H1 (cell line): ENCODE measurements at regions not wholly inside any gene's neighbourhood (a gene's known extent, or its start where the extent isn't known, plus 50 kb on each side); places are given as distances from the start of the nearest gene placed in this dataset.

ENCODE experiments used
- CTCF ChIA-PET: fragments of 300-600 bp; sonication (Branson Sonifier 250); formaldehyde crosslinking; loops from one replicate; lab custom pipeline; 2021; ENCODE audit not compliant: partially characterized antibody; lab: Charles Lee
- POLR2A ChIA-PET: fragments of 300-600 bp; sonication (Branson Sonifier 250); formaldehyde crosslinking; loops from one replicate; lab custom pipeline; 2021; ENCODE audit warnings: inconsistent platforms; ENCODE audit not compliant: partially characterized antibody; lab: Charles Lee
- DNase-seq, 2 experiments: peaks; one replicate each; pipeline versions ENCODE4 v3.0.0 to v3.0.0-alpha.2; 2010 to 2022; ENCODE audit warnings: low spot score in 2 of 2, low read depth in 1 of 2, mixed read lengths in 1 of 2
- FAIRE-seq: peaks from 2 replicates; lab custom pipeline; 2011; peaks lifted over from hg19 to GRCh38; lab: Jason Lieb, UNC
- H2AFZ ChIP-seq: 2 replicates; pipeline ENCODE4 v1.8.1; 2012; ENCODE audit warnings: low read length, inconsistent platforms
- H2AK5ac ChIP-seq: 2 replicates; pipeline ENCODE4 v1.6.1; 2013; ENCODE audit warnings: low read depth, low read length
- H2BK120ac ChIP-seq: replicated peaks from 2 replicates; pipeline ENCODE3; 2013; ENCODE audit warnings: low read depth, low read length, inconsistent platforms
- H2BK12ac ChIP-seq: 2 replicates; pipeline ENCODE4 v1.6.1; 2013; ENCODE audit warnings: low read depth, low read length
- H2BK15ac ChIP-seq: 2 replicates; pipeline ENCODE4 v1.6.1; 2013; ENCODE audit warnings: low read length
- H2BK20ac ChIP-seq: 2 replicates; pipeline ENCODE4 v1.6.1; 2013; ENCODE audit warnings: low read length
- H2BK5ac ChIP-seq: 2 replicates; pipeline ENCODE4 v1.6.1; 2013; ENCODE audit warnings: low read depth, low read length
- H3K14ac ChIP-seq: 2 replicates; pipeline ENCODE4 v1.6.1; 2013; ENCODE audit warnings: inconsistent platforms; ENCODE audit not compliant: insufficient read length
- H3K18ac ChIP-seq: 2 replicates; pipeline ENCODE4 v1.6.1; 2013; ENCODE audit warnings: low read length; ENCODE audit errors: extremely low read depth
- H3K23ac ChIP-seq: 2 replicates; pipeline ENCODE4 v1.6.1; 2013; ENCODE audit warnings: inconsistent platforms; ENCODE audit not compliant: insufficient read length
- H3K23me2 ChIP-seq: 2 replicates; pipeline ENCODE4 v1.6.1; 2013; ENCODE audit warnings: low read depth, low read length
- H3K27ac ChIP-seq: 2 replicates; pipeline ENCODE4 v1.6.1; 2011; ENCODE audit warnings: low read depth, low read length, inconsistent platforms
- H3K27me3 ChIP-seq, 4 experiments: replicated peaks in 1 of 4; 1 replicate in 1 of 4; 2 replicates in 3 of 4; pipeline versions ENCODE4 v1.6.1 to v1.8.1; 2011 to 2013; ENCODE audit warnings: low read length in 3 of 4, mild to moderate bottlenecking in 3 of 4, inconsistent platforms in 2 of 4, mixed read lengths in 2 of 4, moderate library complexity in 1 of 4; ENCODE audit not compliant: control insufficient read depth in 3 of 4, insufficient read depth in 3 of 4; ENCODE audit errors: extremely low read depth in 1 of 4
- H3K36me3 ChIP-seq, 4 experiments: 2 replicates each; pipeline versions ENCODE4 v1.6.1 to v1.8.1; 2011 to 2013; ENCODE audit warnings: mild to moderate bottlenecking in 4 of 4, low read length in 3 of 4, moderate library complexity in 2 of 4, control low read depth in 1 of 4, inconsistent platforms in 1 of 4; ENCODE audit not compliant: insufficient read depth in 4 of 4, control insufficient read depth in 2 of 4
- H3K4ac ChIP-seq: replicated peaks from 2 replicates; pipeline ENCODE3; 2013; ENCODE audit warnings: low read length, low read depth, mixed read lengths, inconsistent platforms; ENCODE audit not compliant: insufficient read length
- H3K4me1 ChIP-seq, 4 experiments: replicated peaks in 1 of 4; 1 replicate in 1 of 4; 2 replicates in 3 of 4; pipeline versions ENCODE4 v1.6.1 to v1.8.1; 2011 to 2013; ENCODE audit warnings: low read length in 3 of 4, inconsistent platforms in 2 of 4, mixed read lengths in 1 of 4; ENCODE audit not compliant: insufficient read depth in 4 of 4, control insufficient read depth in 3 of 4
- H3K4me2 ChIP-seq, 2 experiments: 2 replicates each; pipeline versions ENCODE4 v1.6.1 to v1.8.1; 2011 to 2013; ENCODE audit warnings: low read depth in 2 of 2, low read length in 2 of 2, control low read depth in 1 of 2, inconsistent platforms in 1 of 2, mild to moderate bottlenecking in 1 of 2; ENCODE audit not compliant: insufficient read depth in 1 of 2
- H3K4me3 ChIP-seq, 4 experiments: fragments of 200-600, 300-600 bp in 1 of 4; sonication (generic), shearing (Covaris generic), sonication (Bioruptor Twin) in 1 of 4; 2 replicates each; pipeline versions ENCODE4 v1.5.1 to v1.8.1; 2011 to 2016; ENCODE audit warnings: low read length in 4 of 4, low read depth in 3 of 4, control low read depth in 2 of 4, inconsistent platforms in 2 of 4, mild to moderate bottlenecking in 2 of 4, mixed read lengths in 1 of 4, moderate library complexity in 1 of 4; ENCODE audit not compliant: insufficient read depth in 2 of 4; ENCODE audit errors: extremely low read depth in 1 of 4
- H3K56ac ChIP-seq: replicated peaks from 2 replicates; pipeline ENCODE3; 2013; ENCODE audit warnings: low read depth, mild to moderate bottlenecking, mixed read lengths, low read length, inconsistent platforms; ENCODE audit not compliant: insufficient read length
- H3K79me1 ChIP-seq: 2 replicates; pipeline ENCODE4 v1.6.1; 2013; ENCODE audit warnings: low read depth, low read length, control low read depth
- H3K79me2 ChIP-seq, 2 experiments: 2 replicates each; pipeline versions ENCODE4 v1.6.1 to v1.8.1; 2012 to 2013; ENCODE audit warnings: low read length in 2 of 2, mild to moderate bottlenecking in 2 of 2, inconsistent platforms in 1 of 2; ENCODE audit not compliant: insufficient read depth in 2 of 2, control insufficient read depth in 1 of 2
- H3K9ac ChIP-seq, 4 experiments: replicated peaks in 1 of 4; 1 replicate in 1 of 4; 2 replicates in 3 of 4; pipeline versions ENCODE4 v1.6.1 to v1.8.1; 2011 to 2013; ENCODE audit warnings: low read depth in 3 of 4, low read length in 3 of 4, control low read depth in 2 of 4, mild to moderate bottlenecking in 2 of 4, moderate library complexity in 2 of 4, inconsistent platforms in 1 of 4; ENCODE audit errors: extremely low read depth in 1 of 4
- H3K9me3 ChIP-seq, 2 experiments: 2 replicates each; pipeline versions ENCODE4 v1.6.1 to v1.8.1; 2012 to 2013; ENCODE audit warnings: mild to moderate bottlenecking in 2 of 2, moderate library complexity in 2 of 2, control low read depth in 1 of 2, inconsistent platforms in 1 of 2, low read depth in 1 of 2, low read length in 1 of 2, mixed read lengths in 1 of 2; ENCODE audit not compliant: insufficient read depth in 2 of 2
- H4K20me1 ChIP-seq, 2 experiments: replicated peaks in 1 of 2; 2 replicates each; pipeline versions ENCODE3 to v1.8.1; 2011 to 2013; ENCODE audit warnings: inconsistent platforms in 2 of 2, low read length in 2 of 2, mild to moderate bottlenecking in 1 of 2; ENCODE audit not compliant: insufficient read depth in 2 of 2, control insufficient read depth in 1 of 2
- H4K5ac ChIP-seq: 2 replicates; pipeline ENCODE4 v1.6.1; 2013; ENCODE audit warnings: low read length, low read depth, mixed read lengths, inconsistent platforms; ENCODE audit not compliant: insufficient read length
- H4K8ac ChIP-seq: 2 replicates; pipeline ENCODE4 v1.8.0; 2013; ENCODE audit warnings: mild to moderate bottlenecking, moderate library complexity, low read length, inconsistent platforms; ENCODE audit not compliant: insufficient read depth; ENCODE audit errors: extremely low read depth
- H4K91ac ChIP-seq: replicated peaks from 2 replicates; pipeline ENCODE3; 2013; ENCODE audit warnings: low read length, mixed read lengths, inconsistent platforms; ENCODE audit not compliant: insufficient read length
- BACH1 ChIP-seq: IDR thresholded peaks from 2 replicates; pipeline ENCODE4 v1.6.1; 2012; ENCODE audit warnings: low read length, improper control_type of control experiment
- BRCA1 ChIP-seq: IDR thresholded peaks from 2 replicates; pipeline ENCODE4 v1.6.1; 2012; ENCODE audit warnings: low read depth, low read length, improper control_type of control experiment
- CBX8 ChIP-seq: fragments of 300-800, 300-1000 bp; sonication (generic); IDR thresholded peaks from 2 replicates; pipeline ENCODE4 v1.7.1; 2016; ENCODE audit warnings: low read depth, low read length, borderline replicate concordance
- CTBP2 ChIP-seq: IDR thresholded peaks from 2 replicates; pipeline ENCODE4 v1.7.0; 2011; ENCODE audit warnings: borderline replicate concordance, mild to moderate bottlenecking, moderate library complexity, mixed read lengths, low read length; ENCODE audit not compliant: insufficient read depth, insufficient read length
- HDAC2 ChIP-seq, 2 experiments: fragments of 300-600 bp in 1 of 2; sonication (generic) in 1 of 2; IDR thresholded peaks; 2 replicates each; pipeline ENCODE4 v1.6.1; 2011 to 2012; ENCODE audit warnings: low read depth in 2 of 2, low read length in 2 of 2, mild to moderate bottlenecking in 2 of 2, moderate library complexity in 2 of 2, borderline replicate concordance in 1 of 2, inconsistent platforms in 1 of 2
- JUN ChIP-seq: IDR thresholded peaks from 2 replicates; pipeline ENCODE4 v1.6.1; 2011; ENCODE audit warnings: low read depth, mild to moderate bottlenecking, improper control_type of control experiment, low read length
- JUND ChIP-seq: IDR thresholded peaks from 2 replicates; pipeline ENCODE4 v1.6.1; 2011; ENCODE audit warnings: mild to moderate bottlenecking, improper control_type of control experiment, low read length
- KDM4A ChIP-seq: IDR thresholded peaks from one replicate; pipeline ENCODE4 v1.7.1; 2012; ENCODE audit warnings: low read depth, mild to moderate bottlenecking, moderate library complexity, low read length, inconsistent platforms; ENCODE audit not compliant: severe bottlenecking
- MAFK ChIP-seq: IDR thresholded peaks from 2 replicates; pipeline ENCODE4 v1.6.1; 2012; ENCODE audit warnings: low read depth, mild to moderate bottlenecking, improper control_type of control experiment, low read length
- PHF8 ChIP-seq: fragments of 200-600 bp; sonication (generic); conservative IDR thresholded peaks from 2 replicates; pipeline ENCODE4 v1.7.1; 2012; ENCODE audit warnings: low read depth, mild to moderate bottlenecking, inconsistent platforms, low read length, moderate library complexity
- RNF2 ChIP-seq: fragments of 200-900, 300-1000 bp; sonication (generic); IDR thresholded peaks from 2 replicates; pipeline ENCODE4 v1.7.1; 2016; ENCODE audit warnings: borderline replicate concordance, low read depth, mild to moderate bottlenecking, antibody characterized with exemption, low read length; ENCODE audit not compliant: poor library complexity, severe bottlenecking; ENCODE audit errors: missing control alignments
- SP1 ChIP-seq: IDR thresholded peaks from 2 replicates; pipeline ENCODE4 v1.6.1; 2011; ENCODE audit warnings: low read depth, low read length
- USF2 ChIP-seq: IDR thresholded peaks from 2 replicates; pipeline ENCODE4 v1.6.1; 2011; ENCODE audit warnings: low read length, improper control_type of control experiment
- WGBS, 2 experiments: shearing (Covaris generic) in 1 of 2; methylation state at CpG; one replicate each; pipeline versions ENCODE4 v1.1.6 to v1.1.7; 2013 to 2015; ENCODE audit warnings: low lambda C conversion rate in 2 of 2, mixed read lengths in 2 of 2, inconsistent platforms in 1 of 2, low coverage in 1 of 2, missing lambda C conversion rate in 1 of 2; ENCODE audit not compliant: insufficient replicate concordance in 2 of 2, insufficient coverage in 1 of 2, insufficient read length in 1 of 2; ENCODE audit errors: extremely low coverage in 1 of 2, missing lambda C conversion rate in 1 of 2; 5-methylcytosine and 5-hydroxymethylcytosine counted together

GRCh38 chr5:92777421-92777820 is 803.6 kb downstream of the NR2F1-AS1 start:
- Histone ChIP-seq H4K5ac (no peak overlapping the region), H2BK5ac (no peak overlapping the region), H3K56ac (no peak overlapping the region), H3K9ac (no peak overlapping the region), H4K91ac (no peak overlapping the region), H2BK20ac (no peak overlapping the region), H3K23me2 (no peaks in the 10 kb centered on the region), H3K9me3 (no peaks in the 10 kb centered on the region), H3K18ac (no peak overlapping the region), H3K4me2 (no peak overlapping the region), H2AK5ac (no peak overlapping the region), H2BK120ac (no peak overlapping the region), H4K8ac (no peak overlapping the region), H3K79me1 (no peaks in the 10 kb centered on the region), H2AFZ (no peak overlapping the region), H3K79me2 (no peaks in the 10 kb centered on the region), H3K27me3 (no peaks in the 10 kb centered on the region), H3K23ac (no peak overlapping the region), H4K20me1 (no peaks in the 10 kb centered on the region), H3K4me1 (peaks cover 0 to 5% (median 0%) of the 10 kb centered on the region in 4 experiments; a peak in 2 of 7 replicates), H3K4ac (no peak overlapping the region), H3K27ac (no peak overlapping the region), H2BK12ac (no peak overlapping the region), H3K36me3 (no peaks in the 10 kb centered on the region), H2BK15ac (no peak overlapping the region), H3K4me3 (no peak overlapping the region), H3K14ac (no peak overlapping the region)
- FAIRE-seq (no peak), DNase-seq (no peak)
- CTCF ChIA-PET, result interaction anchor here (1.1 kb wide), 1 partner anchor 9 kb away, joined by 3 read pairs; no protein-coding TSS in a partner anchor
- POLR2A ChIA-PET, result no interaction called here
- WGBS, 2 experiments, result 27% methylated on average over 1 of the region's 1 CpG; no CpG with 5 or more reads in 1 of the 2 experiments
- TF ChIP-seq KDM4A (no peak), JUN (no peak), BACH1 (no peak), BRCA1 (no peak), CBX8 (no peak), SP1 (no peak), PHF8 (no peak), CTBP2 (no peak), USF2 (no peak), JUND (no peak), RNF2 (no peak), HDAC2 (IDR thresholded peaks at IDR 0.05; ENCODE audit: borderline replicate concordance in 1 of 2, low read depth in 2 of 2, low read length in 2 of 2) (no peak), MAFK (no peak)
